Uterus (tissue), 3 donors: ENCODE measurements at regions not wholly inside any gene's neighbourhood (a gene's known extent, or its start where the extent isn't known, plus 50 kb on each side); places are given as distances from the start of the nearest gene placed in this dataset.

Experiments
- DNase-seq, 2 donors: peaks; one replicate each; pipeline ENCODE4 v3.0.0-alpha.2; 2019 to 2020
- H3K27ac ChIP-seq, 2 donors: fragments of 200-600 bp; sonication (generic); 1 replicate in 1 of 2; 2 replicates in 1 of 2; pipeline ENCODE4 v1.5.1; 2016 to 2018
- H3K27me3 ChIP-seq, 2 donors: fragments of 200-600 bp; sonication (generic); one replicate each; pipeline ENCODE4 v1.5.1; 2018 to 2019; ENCODE audit warnings: control low read depth in 1 of 2
- H3K36me3 ChIP-seq, 2 donors: fragments of 200-600 bp; sonication (generic); one replicate each; pipeline ENCODE4 v1.5.1; 2019; ENCODE audit warnings: control low read depth in 1 of 2
- H3K4me1 ChIP-seq, 2 donors: fragments of 200-600 bp; sonication (generic); one replicate each; pipeline ENCODE4 v1.5.1; 2018 to 2019; ENCODE audit warnings: control low read depth in 1 of 2
- H3K4me3 ChIP-seq, 2 donors: fragments of 200-600 bp; sonication (generic); 1 replicate in 1 of 2; 2 replicates in 1 of 2; pipeline ENCODE4 v1.5.1; 2018 to 2019; ENCODE audit warnings: mild to moderate bottlenecking in 1 of 2
- H3K9me3 ChIP-seq, 2 donors: fragments of 200-600 bp; sonication (generic); one replicate each; pipeline ENCODE4 v1.5.1; 2019; ENCODE audit warnings: control low read depth in 1 of 2
- CTCF ChIP-seq, 4 experiments: fragments of 200-600 bp in 2 of 4; fragments of 450-650 bp in 2 of 4; sonication (generic) in 2 of 4; IDR thresholded peaks; one replicate each; pipeline ENCODE4 v1.5.1; 2016 to 2019; ENCODE audit warnings: antibody characterized with exemption in 4 of 4, mild to moderate bottlenecking in 2 of 4, moderate library complexity in 1 of 4
- POLR2A ChIP-seq, 2 donors: fragments of 450-650 bp; IDR thresholded peaks; one replicate each; pipeline ENCODE4 v1.6.1; 2016; ENCODE audit warnings: antibody characterized with exemption in 2 of 2, mild to moderate bottlenecking in 1 of 2, moderate library complexity in 1 of 2
- intact Hi-C: fragments of 100-400 bp; cut with DNase I; formaldehyde crosslinking; loops from one replicate; pipeline ENCODE4 v1.15.1; 2023; ENCODE audit warnings: low total_unique reads
- donor health status: DM: yes; HTN: yes; CAD: no.

DNA sequence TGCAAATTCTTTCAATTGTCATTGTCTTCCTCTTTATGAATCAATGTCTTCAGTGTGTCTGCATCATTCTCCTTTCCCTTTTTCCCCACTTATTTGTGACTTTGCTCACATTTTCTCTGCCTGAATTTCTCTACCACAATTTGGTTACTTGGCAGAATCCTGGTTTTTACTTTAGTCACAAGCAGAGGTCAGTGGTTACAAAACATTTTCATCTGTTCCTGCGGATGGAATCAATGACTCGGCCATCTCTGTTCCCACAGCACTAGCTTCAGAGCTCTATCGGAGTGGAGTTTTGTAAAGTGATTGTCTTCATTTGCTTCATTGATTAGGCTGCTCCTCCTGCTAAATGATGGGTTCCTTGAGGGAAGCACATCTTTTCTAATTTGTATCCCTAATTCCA lies 501.3 kb upstream of the AADAT start:
- Histone ChIP-seq H3K4me3 (no peak overlapping the region), H3K27ac (no peak overlapping the region), H3K9me3 (no peaks in the 10 kb centered on the region), H3K27me3 (no peaks in the 10 kb centered on the region), H3K4me1 (no peaks in the 10 kb centered on the region), H3K36me3 (no peaks in the 10 kb centered on the region)
- DNase-seq = no peak
- TF ChIP-seq CTCF (IDR thresholded peaks at IDR 0.05) (no peak), POLR2A (IDR thresholded peaks at IDR 0.05) (no peak)
- intact Hi-C loops = no loop called here

DNA sequence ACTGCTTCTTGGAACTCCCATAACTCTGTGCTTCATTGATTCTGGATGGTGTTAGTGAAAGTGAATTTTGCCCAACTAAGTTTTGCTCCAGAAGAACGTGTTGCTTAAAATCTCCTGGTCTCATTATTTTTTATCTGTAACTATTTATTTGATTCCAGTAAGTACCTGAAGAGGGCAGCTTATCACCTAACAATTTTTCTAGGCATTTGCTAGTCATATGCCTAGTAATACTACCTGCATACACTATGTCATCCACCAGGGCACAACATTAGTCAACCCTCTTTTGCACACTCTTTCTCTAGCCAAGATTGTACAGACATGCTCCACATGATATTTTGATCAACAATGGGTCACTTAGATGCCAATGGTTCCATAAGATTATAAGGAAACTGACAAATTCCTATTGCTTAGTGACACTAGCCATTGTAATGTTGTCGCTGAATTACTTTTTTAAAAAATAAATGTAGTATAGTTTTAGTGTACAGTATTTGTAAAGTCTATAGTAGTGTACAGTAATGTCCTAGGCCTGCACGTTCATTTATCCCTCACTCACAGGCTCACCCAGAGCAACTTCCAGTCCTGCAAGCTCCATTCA lies 499.9 kb upstream of the AADAT start:
- no peaks in the 10 kb centered on the region for H3K27me3 ChIP-seq
- no peak overlapping the region for H3K4me3 ChIP-seq
- H3K9me3 ChIP-seq = no peaks in the 10 kb centered on the region
- H3K36me3 ChIP-seq = no peaks in the 10 kb centered on the region
- DNase-seq = no peak
- no peaks in the 10 kb centered on the region for H3K4me1 ChIP-seq
- no peak for TF ChIP-seq CTCF (IDR thresholded peaks at IDR 0.05)
- no peak for TF ChIP-seq POLR2A (IDR thresholded peaks at IDR 0.05)
- intact Hi-C loops = no loop called here
- no peak overlapping the region for H3K27ac ChIP-seq

- Histone ChIP-seq H3K9me3 (no peaks in the 10 kb centered on the region), H3K27me3 (no peaks in the 10 kb centered on the region), H3K4me3 (no peak overlapping the region), H3K27ac (no peak overlapping the region), H3K36me3 (no peaks in the 10 kb centered on the region), H3K4me1 (no peaks in the 10 kb centered on the region)
- DNase-seq = no peak
- TF ChIP-seq CTCF (IDR thresholded peaks at IDR 0.05) (no peak), POLR2A (IDR thresholded peaks at IDR 0.05) (no peak)
- intact Hi-C loops = no loop called here
Observed at GRCh38 chr4:170581969-170582368, 492.2 kb upstream of the AADAT start.

- intact Hi-C loops = no loop called here
- Histone ChIP-seq H3K36me3 (no peaks in the 10 kb centered on the region), H3K9me3 (no peaks in the 10 kb centered on the region), H3K4me1 (no peaks in the 10 kb centered on the region), H3K4me3 (no peak overlapping the region), H3K27me3 (no peaks in the 10 kb centered on the region), H3K27ac (no peak overlapping the region)
- TF ChIP-seq POLR2A (IDR thresholded peaks at IDR 0.05) (no peak), CTCF (IDR thresholded peaks at IDR 0.05) (no peak)
- no peak for DNase-seq
Observed at GRCh38 chr4:170581322-170581721, 491.6 kb upstream of the AADAT start.

GRCh38 chr4:170580651-170581050 lies 490.9 kb upstream of the AADAT start:
- H3K27ac ChIP-seq = no peak overlapping the region

More at GRCh38 chr4:170580651-170581050, 490.9 kb upstream of the AADAT start:
- no peak overlapping the region for H3K4me3 ChIP-seq
- H3K9me3 ChIP-seq = no peaks in the 10 kb centered on the region
- no peak for DNase-seq
- TF ChIP-seq POLR2A (IDR thresholded peaks at IDR 0.05) (no peak), CTCF (IDR thresholded peaks at IDR 0.05) (no peak)
- no peaks in the 10 kb centered on the region for H3K27me3 ChIP-seq
- intact Hi-C loops = no loop called here
- H3K4me1 ChIP-seq = no peaks in the 10 kb centered on the region
- H3K36me3 ChIP-seq = no peaks in the 10 kb centered on the region
